ENCODE measurements at regions not wholly inside any gene's neighbourhood (a gene's known extent, or its start where the extent isn't known, plus 50 kb on each side); places are given as distances from the start of the nearest gene placed in this dataset.

DNA sequence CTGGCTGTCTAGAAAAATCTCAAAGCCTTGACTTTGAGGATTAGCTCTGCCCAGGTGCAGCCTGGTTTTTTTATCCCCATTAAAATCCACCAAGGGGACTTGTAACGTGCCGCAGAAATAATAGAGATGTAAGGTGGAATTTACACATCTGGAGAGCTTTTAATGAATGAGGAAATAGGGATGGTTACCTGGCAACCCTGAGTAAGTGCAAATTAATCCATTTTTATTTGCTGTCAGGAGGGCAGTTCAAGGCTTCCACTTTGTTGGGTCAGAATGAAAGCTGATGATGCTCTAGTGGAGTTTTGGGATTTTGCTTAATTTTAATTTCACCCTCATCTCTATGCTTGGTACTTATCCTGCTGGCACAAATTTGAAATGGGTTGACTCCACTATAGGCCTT is 163.4 kb upstream of the CEP162 start:
- no peaks in the 10 kb centered on the region for H3K36me3 ChIP-seq
- no peak overlapping the region for H3K4me3 ChIP-seq
- no peaks in the 10 kb centered on the region for H3K4me1 ChIP-seq (ENCODE audit: control insufficient read depth in 1 of 2, low read depth in 2 of 2)
- no peak overlapping the region for H3K27ac ChIP-seq
- no peaks in the 10 kb centered on the region for H3K27me3 ChIP-seq (replicated peaks; ENCODE audit: insufficient read depth)
- DNase-seq (ENCODE audit: low spot score) (no peak), ATAC-seq (ENCODE audit: insufficient number of reproducible peaks, low FRiP score, low read depth) (no peak)
- TF ChIP-seq, protein P1, sequence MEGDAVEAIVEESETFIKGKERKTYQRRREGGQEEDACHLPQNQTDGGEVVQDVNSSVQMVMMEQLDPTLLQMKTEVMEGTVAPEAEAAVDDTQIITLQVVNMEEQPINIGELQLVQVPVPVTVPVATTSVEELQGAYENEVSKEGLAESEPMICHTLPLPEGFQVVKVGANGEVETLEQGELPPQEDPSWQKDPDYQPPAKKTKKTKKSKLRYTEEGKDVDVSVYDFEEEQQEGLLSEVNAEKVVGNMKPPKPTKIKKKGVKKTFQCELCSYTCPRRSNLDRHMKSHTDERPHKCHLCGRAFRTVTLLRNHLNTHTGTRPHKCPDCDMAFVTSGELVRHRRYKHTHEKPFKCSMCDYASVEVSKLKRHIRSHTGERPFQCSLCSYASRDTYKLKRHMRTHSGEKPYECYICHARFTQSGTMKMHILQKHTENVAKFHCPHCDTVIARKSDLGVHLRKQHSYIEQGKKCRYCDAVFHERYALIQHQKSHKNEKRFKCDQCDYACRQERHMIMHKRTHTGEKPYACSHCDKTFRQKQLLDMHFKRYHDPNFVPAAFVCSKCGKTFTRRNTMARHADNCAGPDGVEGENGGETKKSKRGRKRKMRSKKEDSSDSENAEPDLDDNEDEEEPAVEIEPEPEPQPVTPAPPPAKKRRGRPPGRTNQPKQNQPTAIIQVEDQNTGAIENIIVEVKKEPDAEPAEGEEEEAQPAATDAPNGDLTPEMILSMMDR (IDR thresholded peaks at IDR 0.05) = no peak
- no peaks in the 10 kb centered on the region for H3K9me3 ChIP-seq

GRCh38 chr6:84390334-84390733 is 162.9 kb upstream of the CEP162 start:
- TF ChIP-seq, protein P1 (IDR thresholded peaks at IDR 0.05) = no peak
- no peak for DNase-seq (ENCODE audit: low spot score)
- no peak for ATAC-seq (ENCODE audit: insufficient number of reproducible peaks, low FRiP score, low read depth)
- Histone ChIP-seq H3K9me3 (no peaks in the 10 kb centered on the region), H3K27ac (no peak overlapping the region), H3K36me3 (no peaks in the 10 kb centered on the region), H3K4me3 (no peak overlapping the region), H3K27me3 (replicated peaks; ENCODE audit: insufficient read depth) (no peaks in the 10 kb centered on the region), H3K4me1 (ENCODE audit: control insufficient read depth in 1 of 2, low read depth in 2 of 2) (no peaks in the 10 kb centered on the region)

DNA sequence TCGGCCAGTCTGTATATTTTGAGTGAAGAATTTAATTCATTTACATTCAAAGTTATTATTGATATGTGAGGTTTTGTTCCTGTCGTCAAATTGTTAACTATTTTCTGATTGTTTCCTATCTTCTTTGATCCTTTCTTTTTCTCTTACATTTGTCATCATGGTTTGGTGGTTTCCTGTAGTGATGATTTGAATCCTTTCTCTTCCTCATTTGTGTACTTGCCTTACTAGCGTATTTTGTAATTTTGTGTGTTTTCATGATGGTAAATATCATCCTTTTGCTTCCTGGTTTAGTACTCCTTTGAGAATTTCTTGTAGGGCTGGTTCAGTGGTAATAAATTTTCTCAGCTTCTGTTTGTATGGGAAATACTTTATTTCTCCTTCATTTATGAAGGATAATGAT is 151.7 kb upstream of the CEP162 start:
- Histone ChIP-seq H3K27me3 (replicated peaks; ENCODE audit: insufficient read depth) (no peaks in the 10 kb centered on the region), H3K9me3 (peaks cover 3% of the 10 kb centered on the region), H3K4me1 (ENCODE audit: control insufficient read depth in 1 of 2, low read depth in 2 of 2) (no peaks in the 10 kb centered on the region), H3K27ac (no peak overlapping the region), H3K36me3 (no peaks in the 10 kb centered on the region), H3K4me3 (no peak overlapping the region)
- DNase-seq (ENCODE audit: low spot score) (no peak), ATAC-seq (ENCODE audit: insufficient number of reproducible peaks, low FRiP score, low read depth) (no peak)
- TF ChIP-seq, protein P1 (IDR thresholded peaks at IDR 0.05) = no peak

- no peaks in the 10 kb centered on the region for H3K27me3 ChIP-seq (replicated peaks; ENCODE audit: insufficient read depth)
- DNase-seq (ENCODE audit: low spot score) = no peak
Observed at GRCh38 chr6:84372290-84372689, 144.8 kb upstream of the CEP162 start.

GRCh38 chr6:84371681-84372080 is 144.2 kb upstream of the CEP162 start:
- Histone ChIP-seq H3K4me1 (ENCODE audit: control insufficient read depth in 1 of 2, low read depth in 2 of 2) (no peaks in the 10 kb centered on the region), H3K36me3 (no peaks in the 10 kb centered on the region), H3K4me3 (no peak overlapping the region), H3K27me3 (replicated peaks; ENCODE audit: insufficient read depth) (no peaks in the 10 kb centered on the region), H3K9me3 (no peaks in the 10 kb centered on the region), H3K27ac (no peak overlapping the region)
- TF ChIP-seq, protein P1 (IDR thresholded peaks at IDR 0.05) = no peak
- DNase-seq (ENCODE audit: low spot score) (no peak), ATAC-seq (ENCODE audit: insufficient number of reproducible peaks, low FRiP score, low read depth) (no peak)

More at GRCh38 chr6:84372290-84372689, 144.8 kb upstream of the CEP162 start:
- no peaks in the 10 kb centered on the region for H3K9me3 ChIP-seq
- no peak for ATAC-seq (ENCODE audit: insufficient number of reproducible peaks, low FRiP score, low read depth)
- H3K4me1 ChIP-seq (ENCODE audit: control insufficient read depth in 1 of 2, low read depth in 2 of 2) = no peaks in the 10 kb centered on the region
- H3K36me3 ChIP-seq = no peaks in the 10 kb centered on the region
- H3K27ac ChIP-seq = no peak overlapping the region
- TF ChIP-seq, protein P1 (IDR thresholded peaks at IDR 0.05) = no peak
- no peak overlapping the region for H3K4me3 ChIP-seq

Data from thoracic aorta (tissue), 2 donors.